GM10248 (cell line): ENCODE measurements at regions not wholly inside any gene's neighbourhood (a gene's known extent, or its start where the extent isn't known, plus 50 kb on each side); places are given as distances from the start of the nearest gene placed in this dataset.
"Not testable (repeated sequence)": the region's sequence is repeated elsewhere in the genome, so short reads cannot be mapped to it uniquely, and the experiment has no call there.

Experiments
- CTCF ChIA-PET: fragments of 300-600 bp; sonication (Branson Sonifier 250); formaldehyde crosslinking; extraction: SDS; loops from one replicate; lab custom pipeline; 2021; ENCODE audit warnings: antibody characterized with exemption; lab: Yijun Ruan, JAX
- POLR2A ChIA-PET: fragments of 350-650 bp; sonication (Branson Sonifier 250); formaldehyde crosslinking; extraction: SDS; loops from one replicate; lab custom pipeline; 2020; ENCODE audit warnings: antibody characterized with exemption; lab: Yijun Ruan, JAX
- DNase-seq: peaks from one replicate; pipeline ENCODE4 v3.0.0; 2012; ENCODE audit errors: extremely low spot score
- TF ChIP-seq, protein P1 (sequence below): IDR thresholded peaks from 2 replicates; pipeline ENCODE4 v1.5.1; 2012; ENCODE audit warnings: mild to moderate bottlenecking, low read depth; ENCODE audit errors: extremely low read depth, missing control alignments, control extremely low read depth

GRCh38 chr4:167986044-167986443, 106.3 kb upstream of the ANXA10 start:
- TF ChIP-seq, protein P1, sequence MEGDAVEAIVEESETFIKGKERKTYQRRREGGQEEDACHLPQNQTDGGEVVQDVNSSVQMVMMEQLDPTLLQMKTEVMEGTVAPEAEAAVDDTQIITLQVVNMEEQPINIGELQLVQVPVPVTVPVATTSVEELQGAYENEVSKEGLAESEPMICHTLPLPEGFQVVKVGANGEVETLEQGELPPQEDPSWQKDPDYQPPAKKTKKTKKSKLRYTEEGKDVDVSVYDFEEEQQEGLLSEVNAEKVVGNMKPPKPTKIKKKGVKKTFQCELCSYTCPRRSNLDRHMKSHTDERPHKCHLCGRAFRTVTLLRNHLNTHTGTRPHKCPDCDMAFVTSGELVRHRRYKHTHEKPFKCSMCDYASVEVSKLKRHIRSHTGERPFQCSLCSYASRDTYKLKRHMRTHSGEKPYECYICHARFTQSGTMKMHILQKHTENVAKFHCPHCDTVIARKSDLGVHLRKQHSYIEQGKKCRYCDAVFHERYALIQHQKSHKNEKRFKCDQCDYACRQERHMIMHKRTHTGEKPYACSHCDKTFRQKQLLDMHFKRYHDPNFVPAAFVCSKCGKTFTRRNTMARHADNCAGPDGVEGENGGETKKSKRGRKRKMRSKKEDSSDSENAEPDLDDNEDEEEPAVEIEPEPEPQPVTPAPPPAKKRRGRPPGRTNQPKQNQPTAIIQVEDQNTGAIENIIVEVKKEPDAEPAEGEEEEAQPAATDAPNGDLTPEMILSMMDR, result no peak
- no peak for DNase-seq
- POLR2A ChIA-PET, result no interaction called here
- CTCF ChIA-PET, result interaction anchor here (1.1 kb wide), 1 partner anchor 632 kb away, joined by 3 read pairs; no protein-coding TSS in a partner anchor

- CTCF ChIA-PET, result interaction anchor here (1.2 kb wide), 1 partner anchor 18 kb away, joined by 4 read pairs; no protein-coding TSS in a partner anchor
These were observed 105.1 kb upstream of the ANXA10 start for GRCh38 chr4:167987285-167987684.

DNA sequence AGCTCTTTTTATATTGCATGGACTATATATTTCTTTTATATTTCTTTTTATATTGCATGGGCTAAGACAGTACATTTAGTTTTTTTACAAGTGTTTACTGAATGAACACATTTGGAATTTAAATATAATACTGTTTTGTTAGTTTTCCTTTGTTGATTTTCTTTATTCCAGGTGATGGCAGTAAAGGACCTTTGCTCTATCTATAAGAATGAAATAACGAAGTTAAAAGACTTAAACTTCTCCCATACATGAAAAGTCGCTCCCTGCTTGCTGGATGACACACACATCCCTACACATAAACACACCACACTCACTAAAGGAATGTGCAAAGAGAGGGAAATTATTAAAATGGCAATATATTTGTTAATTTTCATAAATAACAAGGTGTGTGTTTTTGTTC, 102.5 kb upstream of the ANXA10 start:
- CTCF ChIA-PET, result interaction anchor here (1.0 kb wide), 1 partner anchor 14 kb away, joined by 3 read pairs; no protein-coding TSS in a partner anchor

More at GRCh38 chr4:167987285-167987684, 105.1 kb upstream of the ANXA10 start:
- POLR2A ChIA-PET, result no interaction called here
- TF ChIP-seq, protein P1, result no peak
- DNase-seq, result no peak

GRCh38 chr4:168008112-168008511, 84.2 kb upstream of the ANXA10 start:
- CTCF ChIA-PET, POLR2A ChIA-PET: not testable (repeated sequence)

More for the DNA sequence above, 102.5 kb upstream of the ANXA10 start:
- TF ChIP-seq, protein P1, result peak; percentile 4
- POLR2A ChIA-PET, result no interaction called here
- DNase-seq, result no peak

GRCh38 chr4:168019019-168019651, 73.2 kb upstream of the ANXA10 start:
- TF ChIP-seq, protein P1, result no peak
- ChIA-PET POLR2A (no interaction called here), CTCF (no interaction called here)
- no peak for DNase-seq

More at GRCh38 chr4:168008112-168008511, 84.2 kb upstream of the ANXA10 start:
- not testable (repeated sequence) for DNase-seq

DNA sequence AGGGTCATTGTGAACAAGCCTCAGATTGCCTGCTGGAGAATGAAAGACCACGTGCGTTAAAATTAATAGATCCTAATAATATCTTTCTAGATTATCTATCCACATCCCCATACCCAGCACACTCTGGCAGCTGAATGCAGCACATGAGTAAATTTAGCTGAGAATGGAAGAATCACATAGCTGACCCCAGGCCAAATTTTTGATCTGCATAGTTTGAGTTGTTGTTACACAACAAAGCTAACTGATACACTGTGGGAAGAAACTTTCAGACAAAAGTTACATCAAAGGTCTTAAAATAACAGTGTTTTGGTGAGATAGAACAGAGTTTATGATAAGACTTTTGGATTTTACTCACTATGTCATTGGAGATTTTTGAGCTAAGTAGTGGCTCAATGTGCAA, 72.4 kb upstream of the ANXA10 start:
- no peak for DNase-seq
- ChIA-PET POLR2A (no interaction called here), CTCF (no interaction called here)
- TF ChIP-seq, protein P1, result no peak

DNA sequence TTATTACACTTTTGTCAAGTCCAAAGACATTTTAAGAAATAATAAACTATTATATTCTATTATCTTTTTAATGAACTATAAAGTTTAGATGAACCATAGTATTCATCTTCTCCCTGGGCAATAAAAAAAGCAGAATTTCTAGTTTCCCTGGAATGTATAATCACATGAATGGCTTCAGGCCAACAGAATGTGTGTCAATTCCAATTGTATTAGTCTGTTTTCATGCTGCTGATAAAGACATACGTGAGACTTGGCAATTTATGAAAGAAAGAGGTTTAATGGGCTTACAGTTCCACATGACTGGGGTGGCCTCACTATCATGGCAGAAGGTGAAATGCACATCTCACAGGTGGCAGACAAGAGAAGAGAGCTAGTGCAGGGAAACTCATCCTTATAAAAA, 70.7 kb upstream of the ANXA10 start:
- ChIA-PET POLR2A (no interaction called here), CTCF (no interaction called here)
- TF ChIP-seq, protein P1, result no peak
- no peak for DNase-seq
